PC-3 (cell line): ENCODE measurements at regions not wholly inside any gene's neighbourhood (a gene's known extent, or its start where the extent isn't known, plus 50 kb on each side); places are given as distances from the start of the nearest gene placed in this dataset.

ENCODE experiments used
- CTCF ChIP-seq: fragments of 300-600 bp; sonication (generic); conservative IDR thresholded peaks from 2 replicates; pipeline ENCODE4 v1.5.1; 2017; ENCODE audit warnings: antibody characterized with exemption, low read depth, mild to moderate bottlenecking, low read length
- EZH2 ChIP-seq: fragments of 300-600 bp; sonication (generic); IDR thresholded peaks from one replicate; pipeline ENCODE4 v1.6.1; 2017; ENCODE audit warnings: antibody characterized with exemption, mild to moderate bottlenecking, low read length; ENCODE audit not compliant: unreplicated experiment
- EZH2phosphoT487 ChIP-seq: fragments of 300-600 bp; sonication (generic); IDR thresholded peaks from 2 replicates; pipeline ENCODE4 v1.6.1; 2018; ENCODE audit warnings: mild to moderate bottlenecking, antibody characterized with exemption, low read length, borderline replicate concordance

GRCh38 chr4:65918212-65918611 lies 247.9 kb upstream of the EPHA5 start:
- TF ChIP-seq CTCF (no peak), EZH2 (no peak), EZH2phosphoT487 (no peak)
